HepG2 (cell line): ENCODE measurements at regions not wholly inside any gene's neighbourhood (a gene's known extent, or its start where the extent isn't known, plus 50 kb on each side); places are given as distances from the start of the nearest gene placed in this dataset.

Source experiments
- ATAC-seq: fragments of 200-7000 bp; cut with Tn5 transposase; 3 replicates; pipeline ENCODE4 v1.9.1; 2020; ENCODE audit warnings: mild to moderate bottlenecking, moderate library complexity
- BruUV-seq: library from RNA; stranded (reverse); fragments of 400-500 nt; replicated peaks from 2 replicates; lab custom pipeline; 2021; lab: Mats Ljungman, UMichigan
- CTCF ChIA-PET: fragments of 300-600 bp; formaldehyde crosslinking; extraction: SDS; loops from one replicate; lab custom pipeline; 2021; ENCODE audit warnings: low total read pairs, inconsistent platforms, low intra/inter-chr PET ratio; lab: Yijun Ruan, JAX
- POLR2A ChIA-PET: fragments of 350-600 bp; sonication (Branson Sonifier 250); formaldehyde crosslinking; loops from one replicate; lab custom pipeline; 2020; ENCODE audit warnings: antibody characterized with exemption, inconsistent platforms; lab: Yijun Ruan, JAX
- DNase-seq: peaks from one replicate; pipeline ENCODE4 v3.0.0-alpha.2; 2015; ENCODE audit warnings: low spot score
- FAIRE-seq: peaks from 3 replicates; lab custom pipeline; 2011; peaks lifted over from hg19 to GRCh38; lab: Jason Lieb, UNC
- H2AFZ ChIP-seq: one replicate; pipeline ENCODE4 v1.6.1; 2011; ENCODE audit warnings: low read length, inconsistent platforms
- H3K27ac ChIP-seq: fragments of 300-600 bp; 3 replicates; pipeline ENCODE4 v1.8.0; 2011; ENCODE audit warnings: mixed run types, mild to moderate bottlenecking, mixed read lengths, low read length, inconsistent platforms; ENCODE audit not compliant: insufficient read depth; ENCODE audit errors: extremely low read length
- H3K27me3 ChIP-seq, 2 experiments: fragments of 200-600 bp in 1 of 2; 2 replicates in 1 of 2; 3 replicates in 1 of 2; pipeline versions ENCODE4 v1.6.0 to v1.8.0; 2011; ENCODE audit warnings: low read length in 2 of 2, mild to moderate bottlenecking in 2 of 2, moderate library complexity in 2 of 2, inconsistent platforms in 1 of 2; ENCODE audit not compliant: insufficient read depth in 2 of 2, control insufficient read depth in 1 of 2
- H3K36me3 ChIP-seq, 2 experiments: fragments of 200-600 bp in 1 of 2; replicated peaks in 1 of 2; 2 replicates in 1 of 2; 3 replicates in 1 of 2; pipeline versions ENCODE4 v1.5.1 to v1.8.0; 2011; ENCODE audit warnings: low read length in 2 of 2, inconsistent platforms in 1 of 2; ENCODE audit not compliant: insufficient read depth in 2 of 2, control insufficient read depth in 1 of 2
- H3K4me1 ChIP-seq: 2 replicates; pipeline ENCODE4 v1.5.1; 2012; ENCODE audit warnings: low read length, inconsistent platforms; ENCODE audit not compliant: insufficient read depth
- H3K4me2 ChIP-seq: 2 replicates; pipeline ENCODE4 v1.6.0; 2011; ENCODE audit warnings: low read depth, low read length, inconsistent platforms
- H3K4me3 ChIP-seq, 3 experiments: fragments of 200-600 bp in 1 of 3; sonication (generic), shearing (Covaris generic) in 1 of 3; replicated peaks in 1 of 3; 2 replicates each; pipeline ENCODE4 v1.5.1; 2011 to 2016; ENCODE audit warnings: low read length in 3 of 3, inconsistent platforms in 2 of 3, low read depth in 2 of 3, mild to moderate bottlenecking in 2 of 3, control low read depth in 1 of 3, mixed read lengths in 1 of 3; ENCODE audit not compliant: insufficient read depth in 1 of 3
- H3K79me2 ChIP-seq: one replicate; pipeline ENCODE4 v1.6.1; 2011; ENCODE audit warnings: low read length, inconsistent platforms; ENCODE audit not compliant: insufficient read depth
- H3K9ac ChIP-seq: 2 replicates; pipeline ENCODE4 v1.6.0; 2011; ENCODE audit warnings: mild to moderate bottlenecking, low read depth, low read length, inconsistent platforms; ENCODE audit not compliant: insufficient read depth
- H3K9me3 ChIP-seq: 2 replicates; pipeline ENCODE4 v1.5.1; 2012; ENCODE audit warnings: mild to moderate bottlenecking, low read length
- H4K20me1 ChIP-seq: 2 replicates; pipeline ENCODE4 v1.6.0; 2011; ENCODE audit warnings: inconsistent platforms, mild to moderate bottlenecking, low read length, moderate library complexity; ENCODE audit not compliant: insufficient read depth
- BATF2 ChIP-seq: sonication (generic); formaldehyde crosslinking; IDR thresholded peaks from 2 replicates; pipeline ENCODE4 v1.8.0; 2022; ENCODE audit warnings: mild to moderate bottlenecking, missing genetic modification reagents, moderate library complexity
- CBX2 ChIP-seq, 2 experiments: fragments of 200-600 bp in 1 of 2; sonication (generic); formaldehyde crosslinking in 1 of 2; IDR thresholded peaks; 2 replicates each; pipeline versions ENCODE4 v1.7.0 to v1.8.1; 2018 to 2022; ENCODE audit warnings: low read depth in 2 of 2, low read length in 1 of 2, mild to moderate bottlenecking in 1 of 2, missing genetic modification reagents in 1 of 2
- EEA1 ChIP-seq: sonication (generic); formaldehyde crosslinking; IDR thresholded peaks from 2 replicates; pipeline ENCODE4 v1.5.1; 2020; ENCODE audit warnings: mild to moderate bottlenecking, missing genetic modification reagents, borderline replicate concordance
- MEF2D ChIP-seq: sonication (generic); formaldehyde crosslinking; IDR thresholded peaks from 2 replicates; pipeline ENCODE4 v1.5.1; 2020; ENCODE audit warnings: mild to moderate bottlenecking, missing genetic modification reagents
- NCOA2 ChIP-seq: sonication (generic); formaldehyde crosslinking; IDR thresholded peaks from 2 replicates; pipeline ENCODE4 v1.8.0; 2022; ENCODE audit warnings: inconsistent platforms
- PHF20 ChIP-seq: sonication (generic); formaldehyde crosslinking; IDR thresholded peaks from 2 replicates; pipeline ENCODE4 v1.5.0; 2020; ENCODE audit warnings: mild to moderate bottlenecking, missing genetic modification reagents
- THYN1 ChIP-seq: sonication (generic); formaldehyde crosslinking; IDR thresholded peaks from 2 replicates; pipeline ENCODE4 v1.8.1; 2023; ENCODE audit warnings: low read depth, mild to moderate bottlenecking, moderate library complexity, missing genetic modification reagents, borderline replicate concordance
- ZBTB7A ChIP-seq: sonication (generic); formaldehyde crosslinking; IDR thresholded peaks from 2 replicates; pipeline ENCODE4 v1.8.0; 2022; ENCODE audit warnings: mild to moderate bottlenecking, missing genetic modification reagents
- ZFP37 ChIP-seq: sonication (generic); formaldehyde crosslinking; IDR thresholded peaks from 2 replicates; pipeline ENCODE4 v1.4.0; 2020; ENCODE audit warnings: missing genetic modification reagents, borderline replicate concordance
- ZNF207 ChIP-seq: fragments of 450-650 bp; IDR thresholded peaks from 2 replicates; pipeline ENCODE4 v1.6.1; 2016; ENCODE audit warnings: antibody characterized with exemption, borderline replicate concordance
- ZNF333 ChIP-seq: sonication (generic); formaldehyde crosslinking; IDR thresholded peaks from 2 replicates; pipeline ENCODE4 v1.4.0; 2020; ENCODE audit warnings: mild to moderate bottlenecking, missing genetic modification reagents, borderline replicate concordance
- ZNF567 ChIP-seq: sonication (generic); formaldehyde crosslinking; IDR thresholded peaks from 2 replicates; pipeline ENCODE4 v1.8.1; 2023; ENCODE audit warnings: mild to moderate bottlenecking, missing genetic modification reagents, borderline replicate concordance
- ZNF616 ChIP-seq: sonication (generic); formaldehyde crosslinking; IDR thresholded peaks from 2 replicates; pipeline ENCODE4 v1.5.0; 2020; ENCODE audit warnings: low read depth, mild to moderate bottlenecking, missing genetic modification reagents
- WGBS: methylation state at CpG from one replicate; pipeline ENCODE4 v1.1.6; 2017; ENCODE audit warnings: low lambda C conversion rate; 5-methylcytosine and 5-hydroxymethylcytosine counted together
- in situ Hi-C: cut with HindIII; loops from 2 replicates; pipeline ENCODE4 v1.10.0; 2017; ENCODE audit warnings: low pct_unique_long_range_greater_than_20kb; ENCODE audit not compliant: extremely low pct_ligation_motif_present
- intact Hi-C: fragments of 100-400 bp; cut with micrococcal nuclease; formaldehyde crosslinking; loops from one replicate; pipeline ENCODE4 v1.10.0; 2022; ENCODE audit not compliant: unreplicated experiment
- TF ChIP-seq, protein P1 (sequence below): sonication (generic); formaldehyde crosslinking; IDR thresholded peaks from 2 replicates; pipeline ENCODE4 v1.4.0; 2020; ENCODE audit warnings: missing genetic modification reagents

DNA sequence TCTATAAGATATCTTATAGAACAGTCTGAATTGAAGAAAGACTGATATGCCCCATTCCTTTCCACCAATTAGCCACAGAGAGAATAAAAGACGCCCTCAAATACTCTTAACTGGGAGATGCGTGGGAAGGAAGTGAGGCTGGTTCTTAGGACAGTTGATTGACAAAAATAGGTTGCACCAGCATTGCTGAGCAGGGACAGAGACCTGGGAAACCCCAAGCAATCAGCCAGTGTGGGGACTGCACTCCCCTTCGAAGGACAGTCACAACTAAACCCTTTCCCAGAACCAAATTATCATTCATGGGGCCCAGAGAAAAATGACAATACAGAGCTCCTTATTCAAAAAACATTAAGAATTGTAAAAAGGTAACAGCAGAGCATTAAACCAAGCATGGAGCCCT, 196.9 kb upstream of the GHITM start:
- no peak for TF ChIP-seq ZNF333 (CRISPR knock-in tag)
- TF ChIP-seq, protein P1, sequence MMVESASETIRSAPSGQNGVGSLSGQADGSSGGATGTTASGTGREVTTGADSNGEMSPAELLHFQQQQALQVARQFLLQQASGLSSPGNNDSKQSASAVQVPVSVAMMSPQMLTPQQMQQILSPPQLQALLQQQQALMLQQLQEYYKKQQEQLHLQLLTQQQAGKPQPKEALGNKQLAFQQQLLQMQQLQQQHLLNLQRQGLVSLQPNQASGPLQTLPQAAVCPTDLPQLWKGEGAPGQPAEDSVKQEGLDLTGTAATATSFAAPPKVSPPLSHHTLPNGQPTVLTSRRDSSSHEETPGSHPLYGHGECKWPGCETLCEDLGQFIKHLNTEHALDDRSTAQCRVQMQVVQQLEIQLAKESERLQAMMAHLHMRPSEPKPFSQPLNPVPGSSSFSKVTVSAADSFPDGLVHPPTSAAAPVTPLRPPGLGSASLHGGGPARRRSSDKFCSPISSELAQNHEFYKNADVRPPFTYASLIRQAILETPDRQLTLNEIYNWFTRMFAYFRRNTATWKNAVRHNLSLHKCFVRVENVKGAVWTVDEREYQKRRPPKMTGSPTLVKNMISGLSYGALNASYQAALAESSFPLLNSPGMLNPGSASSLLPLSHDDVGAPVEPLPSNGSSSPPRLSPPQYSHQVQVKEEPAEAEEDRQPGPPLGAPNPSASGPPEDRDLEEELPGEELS = no peak
- TF ChIP-seq ZNF207 = no peak
- TF ChIP-seq ZNF567 (CRISPR knock-in tag) = no peak
- no peak for TF ChIP-seq MEF2D (CRISPR knock-in tag)
- no peak for TF ChIP-seq EEA1 (CRISPR knock-in tag)
- TF ChIP-seq PHF20 (CRISPR knock-in tag) = no peak
- no peak for TF ChIP-seq NCOA2 (CRISPR knock-in tag)
- no peak for TF ChIP-seq ZNF616 (CRISPR knock-in tag)
- TF ChIP-seq ZFP37 (CRISPR knock-in tag) = no peak
- TF ChIP-seq BATF2 (CRISPR knock-in tag) = no peak
- TF ChIP-seq CBX2 (IDR thresholded peaks at IDR 0.05; ENCODE audit: low read depth, low read length) = no peak
- no peak for TF ChIP-seq CBX2 (CRISPR knock-in tag; IDR thresholded peaks at IDR 0.05; ENCODE audit: low read depth)
- TF ChIP-seq ZBTB7A (CRISPR knock-in tag) = no peak
- no peak for TF ChIP-seq THYN1 (CRISPR knock-in tag)
- no peaks in the 10 kb centered on the region for H3K36me3 ChIP-seq
- no peaks in the 10 kb centered on the region for H3K79me2 ChIP-seq
- H3K27me3 ChIP-seq = no peaks in the 10 kb centered on the region
- FAIRE-seq (no peak), ATAC-seq (no peak), DNase-seq (no peak)
- H3K4me2 ChIP-seq = no peak overlapping the region
- in situ Hi-C loops (no loop called here), intact Hi-C loops (no loop called here)
- H2AFZ ChIP-seq = no peak overlapping the region
- H3K4me1 ChIP-seq = no peaks in the 10 kb centered on the region
- CTCF ChIA-PET = no interaction called here
- 2% methylated on average over 3 of the region's 3 CpGs for WGBS
- H3K27ac ChIP-seq = no peak overlapping the region
- BruUV-seq = no TSS peak
- POLR2A ChIA-PET = no interaction called here
- H3K4me3 ChIP-seq = no peak overlapping the region
- H3K9ac ChIP-seq = no peak overlapping the region
- no peaks in the 10 kb centered on the region for H4K20me1 ChIP-seq
- H3K9me3 ChIP-seq = no peaks in the 10 kb centered on the region
